Activated T-cell treated with anti-CD3 and anti-CD28 coated beads, Interleukin-2, amount 50 U/mL, for 24 hours (primary cell): ENCODE measurements at regions not wholly inside any gene's neighbourhood (a gene's known extent, or its start where the extent isn't known, plus 50 kb on each side); places are given as distances from the start of the nearest gene placed in this dataset.

ENCODE experiments used
- DNase-seq: peaks from one replicate; pipeline ENCODE4 v3.0.0-alpha.2; 2020
- H3K27ac Mint-ChIP-seq: 2 replicates; pipeline ENCODE4 v1.8.0; 2020; ENCODE audit warnings: mild to moderate bottlenecking, mixed read lengths
- H3K27me3 Mint-ChIP-seq: 2 replicates; pipeline ENCODE4 v1.8.0; 2020; ENCODE audit warnings: mixed read lengths
- H3K36me3 Mint-ChIP-seq: 2 replicates; pipeline ENCODE4 v1.8.0; 2020; ENCODE audit warnings: low read depth, mixed read lengths
- H3K4me1 Mint-ChIP-seq: 2 replicates; pipeline ENCODE4 v1.8.0; 2020; ENCODE audit warnings: low read depth, mixed read lengths
- H3K4me3 Mint-ChIP-seq: 2 replicates; pipeline ENCODE4 v1.8.0; 2020; ENCODE audit warnings: mild to moderate bottlenecking, moderate library complexity, mixed read lengths
- H3K9me3 Mint-ChIP-seq: 2 replicates; pipeline ENCODE4 v1.8.0; 2020; ENCODE audit warnings: mixed read lengths

- Mint-ChIP-seq H3K27ac (peak overlapping the region; percentile 93), H3K27me3 (no peaks in the 10 kb centered on the region), H3K4me1 (peaks cover 60% of the 10 kb centered on the region), H3K4me3 (peak overlapping the region; percentile 28), H3K9me3 (no peaks in the 10 kb centered on the region), H3K36me3 (peaks cover 36% of the 10 kb centered on the region)
- no peak for DNase-seq
These were observed 52.6 kb downstream of the TCF20 start for GRCh38 chr22:42217752-42218280.

GRCh38 chr22:42217019-42217751 is 53.3 kb downstream of the TCF20 start:
- no peak for DNase-seq

GRCh38 chr22:42214633-42215415 is 55.6 kb downstream of the TCF20 start:
- no peak for DNase-seq
- Mint-ChIP-seq H3K4me3 (no peak overlapping the region), H3K36me3 (peaks cover 62% of the 10 kb centered on the region), H3K27me3 (no peaks in the 10 kb centered on the region), H3K27ac (peak overlapping the region; percentile 41), H3K9me3 (no peaks in the 10 kb centered on the region), H3K4me1 (peaks cover 52% of the 10 kb centered on the region)

More at GRCh38 chr22:42217019-42217751, 53.3 kb downstream of the TCF20 start:
- Mint-ChIP-seq H3K9me3 (no peaks in the 10 kb centered on the region), H3K36me3 (peaks cover 42% of the 10 kb centered on the region), H3K27ac (peak overlapping the region; percentile 93), H3K4me1 (peaks cover 56% of the 10 kb centered on the region), H3K4me3 (peak overlapping the region; percentile 41), H3K27me3 (no peaks in the 10 kb centered on the region)

- peaks cover 84% of the 10 kb centered on the region for H3K36me3 Mint-ChIP-seq
- H3K27ac Mint-ChIP-seq = peak overlapping the region; percentile 58
- H3K27me3 Mint-ChIP-seq = no peaks in the 10 kb centered on the region
- no peak overlapping the region for H3K4me3 Mint-ChIP-seq
- H3K9me3 Mint-ChIP-seq = no peaks in the 10 kb centered on the region
- peaks cover 61% of the 10 kb centered on the region for H3K4me1 Mint-ChIP-seq
- no peak for DNase-seq
These were observed 62.1 kb downstream of the TCF20 start for GRCh38 chr22:42208362-42208761.

- Mint-ChIP-seq H3K27me3 (no peaks in the 10 kb centered on the region), H3K27ac (no peak overlapping the region), H3K4me3 (no peak overlapping the region), H3K36me3 (peaks cover 82% of the 10 kb centered on the region), H3K9me3 (no peaks in the 10 kb centered on the region), H3K4me1 (peaks cover 66% of the 10 kb centered on the region)
- no peak for DNase-seq
These were observed 62.5 kb downstream of the TCF20 start for GRCh38 chr22:42207918-42208317.

- Mint-ChIP-seq H3K27me3 (no peaks in the 10 kb centered on the region), H3K4me3 (no peak overlapping the region), H3K9me3 (no peaks in the 10 kb centered on the region)
These were observed 66.8 kb downstream of the TCF20 start for GRCh38 chr22:42203609-42204008.

GRCh38 chr22:42202669-42203068 is 67.8 kb downstream of the TCF20 start:
- H3K36me3 Mint-ChIP-seq = peaks cover 62% of the 10 kb centered on the region
- H3K4me1 Mint-ChIP-seq = peaks cover 62% of the 10 kb centered on the region
- peak; percentile 63 for DNase-seq
- H3K9me3 Mint-ChIP-seq = no peaks in the 10 kb centered on the region
- peak overlapping the region; percentile 81 for H3K27ac Mint-ChIP-seq
- no peaks in the 10 kb centered on the region for H3K27me3 Mint-ChIP-seq
- H3K4me3 Mint-ChIP-seq = peak overlapping the region; percentile 66

More at GRCh38 chr22:42203609-42204008, 66.8 kb downstream of the TCF20 start:
- Mint-ChIP-seq H3K27ac (peak overlapping the region; percentile 57), H3K36me3 (peaks cover 72% of the 10 kb centered on the region), H3K4me1 (peaks cover 69% of the 10 kb centered on the region)
- no peak for DNase-seq

- Mint-ChIP-seq H3K9me3 (no peaks in the 10 kb centered on the region), H3K27ac (peak overlapping the region; percentile 71), H3K36me3 (peaks cover 57% of the 10 kb centered on the region), H3K27me3 (no peaks in the 10 kb centered on the region), H3K4me3 (peak overlapping the region; percentile 66), H3K4me1 (peaks cover 61% of the 10 kb centered on the region)
- DNase-seq = no peak
These were observed 68.4 kb downstream of the TCF20 start for GRCh38 chr22:42202048-42202447.

- no peaks in the 10 kb centered on the region for H3K9me3 Mint-ChIP-seq
- peaks cover 47% of the 10 kb centered on the region for H3K36me3 Mint-ChIP-seq
- no peak overlapping the region for H3K4me3 Mint-ChIP-seq
- no peaks in the 10 kb centered on the region for H3K27me3 Mint-ChIP-seq
- H3K27ac Mint-ChIP-seq = no peak overlapping the region
- peaks cover 70% of the 10 kb centered on the region for H3K4me1 Mint-ChIP-seq
- no peak for DNase-seq
These were observed 68.4 kb upstream of the CYP2D6 start for GRCh38 chr22:42199025-42199424.

- Mint-ChIP-seq H3K4me1 (peaks cover 71% of the 10 kb centered on the region), H3K4me3 (no peak overlapping the region)
These were observed 67.6 kb upstream of the CYP2D6 start for GRCh38 chr22:42198226-42198625.

GRCh38 chr22:42196454-42196853 is 65.8 kb upstream of the CYP2D6 start:
- Mint-ChIP-seq H3K36me3 (peaks cover 47% of the 10 kb centered on the region), H3K4me3 (no peak overlapping the region), H3K27me3 (no peaks in the 10 kb centered on the region), H3K9me3 (no peaks in the 10 kb centered on the region), H3K27ac (no peak overlapping the region), H3K4me1 (peaks cover 71% of the 10 kb centered on the region)
- no peak for DNase-seq

More at GRCh38 chr22:42198226-42198625, 67.6 kb upstream of the CYP2D6 start:
- H3K36me3 Mint-ChIP-seq = peaks cover 50% of the 10 kb centered on the region
- H3K9me3 Mint-ChIP-seq = no peaks in the 10 kb centered on the region
- H3K27ac Mint-ChIP-seq = no peak overlapping the region
- no peak for DNase-seq
- H3K27me3 Mint-ChIP-seq = no peaks in the 10 kb centered on the region

GRCh38 chr22:42194953-42195352 is 64.3 kb upstream of the CYP2D6 start:
- H3K27ac Mint-ChIP-seq = peak overlapping the region; percentile 79
- H3K27me3 Mint-ChIP-seq = no peaks in the 10 kb centered on the region
- H3K4me3 Mint-ChIP-seq = no peak overlapping the region

GRCh38 chr22:42194104-42194851 is 63.7 kb upstream of the CYP2D6 start:
- H3K9me3 Mint-ChIP-seq = no peaks in the 10 kb centered on the region
- peaks cover 72% of the 10 kb centered on the region for H3K4me1 Mint-ChIP-seq
- peaks cover 36% of the 10 kb centered on the region for H3K36me3 Mint-ChIP-seq
- DNase-seq = no peak
- H3K27me3 Mint-ChIP-seq = no peaks in the 10 kb centered on the region
- no peak overlapping the region for H3K4me3 Mint-ChIP-seq
- H3K27ac Mint-ChIP-seq = peak overlapping the region; percentile 79

More at GRCh38 chr22:42194953-42195352, 64.3 kb upstream of the CYP2D6 start:
- H3K36me3 Mint-ChIP-seq = peaks cover 34% of the 10 kb centered on the region
- DNase-seq = no peak
- H3K4me1 Mint-ChIP-seq = peaks cover 69% of the 10 kb centered on the region
- no peaks in the 10 kb centered on the region for H3K9me3 Mint-ChIP-seq

GRCh38 chr22:42192547-42192946 is 61.9 kb upstream of the CYP2D6 start:
- peaks cover 46% of the 10 kb centered on the region for H3K36me3 Mint-ChIP-seq
- H3K27ac Mint-ChIP-seq = peak overlapping the region; percentile 18
- no peak for DNase-seq
- H3K27me3 Mint-ChIP-seq = no peaks in the 10 kb centered on the region
- no peak overlapping the region for H3K4me3 Mint-ChIP-seq
- H3K4me1 Mint-ChIP-seq = peaks cover 85% of the 10 kb centered on the region
- no peaks in the 10 kb centered on the region for H3K9me3 Mint-ChIP-seq
